SU-DHL-6 (cell line): ENCODE measurements at regions not wholly inside any gene's neighbourhood (a gene's known extent, or its start where the extent isn't known, plus 50 kb on each side); places are given as distances from the start of the nearest gene placed in this dataset.

Experiments used
- H2AFZ ChIP-seq: fragments of 200-600 bp; sonication (generic); 2 replicates; pipeline ENCODE4 v1.6.1; 2014; ENCODE audit warnings: low read depth, mild to moderate bottlenecking, moderate library complexity, mixed read lengths, antibody characterized with exemption, low read length; ENCODE audit not compliant: severe bottlenecking
- H3F3A ChIP-seq: fragments of 200-600 bp; shearing (Covaris generic); 2 replicates; pipeline ENCODE4 v1.6.0; 2016; ENCODE audit warnings: antibody characterized with exemption, mild to moderate bottlenecking; ENCODE audit not compliant: insufficient read depth
- H3K27ac ChIP-seq: fragments of 200-600 bp; sonication (generic); 2 replicates; pipeline ENCODE4 v1.5.1; 2016; ENCODE audit warnings: low read depth, mild to moderate bottlenecking, low read length, moderate library complexity, mixed read lengths
- H3K27me3 ChIP-seq: fragments of 200-600 bp; sonication (generic), shearing (Covaris generic); 2 replicates; pipeline ENCODE4 v1.6.0; 2014; ENCODE audit warnings: mild to moderate bottlenecking, low read length
- H3K36me3 ChIP-seq: fragments of 200-600 bp; sonication (generic); 2 replicates; pipeline ENCODE4 v1.6.1; 2014; ENCODE audit warnings: mild to moderate bottlenecking, low read length, mixed read lengths
- H3K4me2 ChIP-seq: fragments of 300-600, 200-600 bp; shearing (Covaris generic), sonication (generic); 2 replicates; pipeline ENCODE4 v1.6.0; 2014; ENCODE audit warnings: low read length, low read depth, mild to moderate bottlenecking; ENCODE audit not compliant: poor library complexity, severe bottlenecking
- H3K4me3 ChIP-seq: fragments of 200-600 bp; sonication (generic); 2 replicates; pipeline ENCODE4 v1.5.1; 2014; ENCODE audit warnings: antibody characterized with exemption, low read length, mild to moderate bottlenecking, mixed read lengths; ENCODE audit not compliant: insufficient read depth, poor library complexity, severe bottlenecking
- H3K79me2 ChIP-seq: fragments of 200-600 bp; sonication (generic); 2 replicates; pipeline ENCODE4 v1.6.1; 2014; ENCODE audit warnings: mild to moderate bottlenecking, low read length, moderate library complexity; ENCODE audit not compliant: insufficient read depth
- H3K9ac ChIP-seq: fragments of 200-600 bp; sonication (generic); 2 replicates; pipeline ENCODE4 v1.7.0; 2014; ENCODE audit warnings: mild to moderate bottlenecking, low read length
- H3K9me2 ChIP-seq: fragments of 200-600 bp; sonication (generic); replicated peaks from 2 replicates; pipeline ENCODE4 v1.6.1; 2014; ENCODE audit warnings: low read length; ENCODE audit not compliant: insufficient read depth
- H3K9me3 ChIP-seq: fragments of 200-600 bp; sonication (generic); 2 replicates; pipeline ENCODE4 v1.6.1; 2014; ENCODE audit warnings: low read length, mixed read lengths; ENCODE audit not compliant: insufficient read depth
- H4K20me1 ChIP-seq: fragments of 200-600 bp; sonication (generic); 2 replicates; pipeline ENCODE4 v1.6.1; 2014; ENCODE audit warnings: low read depth, mild to moderate bottlenecking, antibody characterized with exemption, low read length, moderate library complexity, mixed read lengths
- CTCF ChIP-seq: fragments of 200-600 bp; sonication (generic); IDR thresholded peaks from one replicate; pipeline ENCODE4 v1.5.1; 2017; ENCODE audit warnings: antibody characterized with exemption, mild to moderate bottlenecking, low read length, moderate library complexity; ENCODE audit not compliant: insufficient read depth, poor library complexity, severe bottlenecking
- EZH2phosphoT487 ChIP-seq: fragments of 200-600 bp; sonication (generic), shearing (Covaris generic); conservative IDR thresholded peaks from 2 replicates; pipeline ENCODE4 v1.6.1; 2018; ENCODE audit warnings: mild to moderate bottlenecking, antibody characterized with exemption, low read length, moderate library complexity, mixed read lengths

GRCh38 chr6:60687085-60687484, 1598.9 kb downstream of the KHDRBS2 start:
- no peaks in the 10 kb centered on the region for H3K79me2 ChIP-seq
- H4K20me1 ChIP-seq = no peaks in the 10 kb centered on the region
- H3K4me3 ChIP-seq = no peak overlapping the region
- no peaks in the 10 kb centered on the region for H3K9me2 ChIP-seq
- no peak for TF ChIP-seq EZH2phosphoT487
- no peak for TF ChIP-seq CTCF
- no peaks in the 10 kb centered on the region for H3F3A ChIP-seq
- H3K9me3 ChIP-seq = no peaks in the 10 kb centered on the region
- H3K9ac ChIP-seq = no peak overlapping the region
- H3K27ac ChIP-seq = no peak overlapping the region
- H3K27me3 ChIP-seq = no peaks in the 10 kb centered on the region
- H3K4me2 ChIP-seq = no peak overlapping the region
- no peak overlapping the region for H2AFZ ChIP-seq
- H3K36me3 ChIP-seq = no peaks in the 10 kb centered on the region

DNA sequence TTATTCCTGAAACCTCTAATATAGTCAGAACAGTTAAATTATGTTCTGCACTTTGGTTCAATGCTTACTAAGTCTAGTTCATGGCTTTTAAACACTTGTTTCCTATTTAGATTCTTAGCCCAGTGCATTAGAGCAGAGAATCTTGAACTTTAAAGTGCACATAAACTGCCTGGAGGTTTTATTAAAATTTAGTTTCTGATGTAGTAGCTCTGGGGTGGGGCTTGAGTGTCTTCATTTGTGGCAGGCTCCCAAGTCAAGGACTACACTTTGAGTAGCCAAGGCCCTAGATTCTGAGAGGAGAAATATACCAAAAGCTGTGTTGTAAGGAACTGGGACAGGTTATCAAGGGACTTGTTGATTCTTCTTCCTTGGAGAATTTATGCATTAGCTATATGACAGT, 1604.2 kb downstream of the KHDRBS2 start:
- Histone ChIP-seq H3F3A (no peaks in the 10 kb centered on the region), H3K4me3 (no peak overlapping the region), H3K79me2 (no peaks in the 10 kb centered on the region), H3K9me3 (no peaks in the 10 kb centered on the region), H3K27ac (no peak overlapping the region), H3K27me3 (no peaks in the 10 kb centered on the region), H2AFZ (no peak overlapping the region), H3K4me2 (no peak overlapping the region), H4K20me1 (no peaks in the 10 kb centered on the region), H3K9me2 (no peaks in the 10 kb centered on the region), H3K36me3 (no peaks in the 10 kb centered on the region), H3K9ac (no peak overlapping the region)
- TF ChIP-seq EZH2phosphoT487 (no peak), CTCF (no peak)

- Histone ChIP-seq H3K36me3 (no peaks in the 10 kb centered on the region), H3K27ac (no peak overlapping the region), H3K4me2 (no peak overlapping the region), H3K27me3 (no peaks in the 10 kb centered on the region), H3K9me3 (no peaks in the 10 kb centered on the region), H3K4me3 (no peak overlapping the region), H3K9ac (no peak overlapping the region), H3F3A (no peaks in the 10 kb centered on the region), H3K9me2 (no peaks in the 10 kb centered on the region), H4K20me1 (no peaks in the 10 kb centered on the region), H3K79me2 (no peaks in the 10 kb centered on the region), H2AFZ (no peak overlapping the region)
- TF ChIP-seq EZH2phosphoT487 = no peak
- TF ChIP-seq CTCF = no peak
These were observed 1606.8 kb downstream of the KHDRBS2 start for GRCh38 chr6:60679175-60679574.

- no peaks in the 10 kb centered on the region for H3K27me3 ChIP-seq
- H3K79me2 ChIP-seq = no peaks in the 10 kb centered on the region
- no peak overlapping the region for H3K4me2 ChIP-seq
- H3K36me3 ChIP-seq = no peaks in the 10 kb centered on the region
- no peaks in the 10 kb centered on the region for H3K9me3 ChIP-seq
- H3K4me3 ChIP-seq = no peak overlapping the region
- H3K9me2 ChIP-seq = no peaks in the 10 kb centered on the region
- TF ChIP-seq CTCF (no peak), EZH2phosphoT487 (no peak)
- H3K9ac ChIP-seq = no peak overlapping the region
- H3F3A ChIP-seq = no peaks in the 10 kb centered on the region
- no peak overlapping the region for H2AFZ ChIP-seq
- H4K20me1 ChIP-seq = no peaks in the 10 kb centered on the region
- H3K27ac ChIP-seq = no peak overlapping the region
These were observed 1614.7 kb downstream of the KHDRBS2 start for GRCh38 chr6:60671369-60671768.
